Fibroblast of lung (primary cell): ENCODE measurements at regions not wholly inside any gene's neighbourhood (a gene's known extent, or its start where the extent isn't known, plus 50 kb on each side); places are given as distances from the start of the nearest gene placed in this dataset.

Source experiments
- EZH2 ChIP-seq: IDR thresholded peaks from 2 replicates; pipeline ENCODE4 v1.5.1; 2012; ENCODE audit warnings: low read length, control low read depth, mild to moderate bottlenecking; ENCODE audit errors: missing control alignments
- TF ChIP-seq, protein P1 (sequence below), 2 donors: IDR thresholded peaks in 1 of 2; conservative IDR thresholded peaks in 1 of 2; 1 replicate in 1 of 2; 2 replicates in 1 of 2; pipeline ENCODE4 v1.5.1; 2011 to 2012; ENCODE audit warnings: low read length in 2 of 2, control low read depth in 1 of 2, inconsistent platforms in 1 of 2, low read depth in 1 of 2, mild to moderate bottlenecking in 1 of 2

DNA sequence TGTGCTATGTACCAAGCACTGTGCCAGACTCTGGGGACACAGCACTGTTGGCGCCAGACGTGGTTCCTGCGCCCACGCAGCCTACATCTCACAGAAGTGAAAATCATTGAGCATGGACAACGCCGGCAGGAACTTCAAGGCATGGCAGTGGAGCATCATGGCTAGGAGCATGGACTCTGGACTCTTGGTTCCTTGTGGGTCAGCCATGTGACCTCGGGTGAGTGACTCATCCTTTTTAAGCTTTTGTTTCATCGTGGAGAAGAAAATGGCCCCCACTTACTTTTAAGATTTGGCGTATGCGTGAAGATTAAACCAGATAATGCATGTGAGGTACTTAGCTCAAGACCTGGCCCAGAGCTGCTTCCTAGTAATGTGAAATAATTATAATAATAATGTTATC lies 988.5 kb downstream of the UQCRFS1 start:
- TF ChIP-seq, protein P1, sequence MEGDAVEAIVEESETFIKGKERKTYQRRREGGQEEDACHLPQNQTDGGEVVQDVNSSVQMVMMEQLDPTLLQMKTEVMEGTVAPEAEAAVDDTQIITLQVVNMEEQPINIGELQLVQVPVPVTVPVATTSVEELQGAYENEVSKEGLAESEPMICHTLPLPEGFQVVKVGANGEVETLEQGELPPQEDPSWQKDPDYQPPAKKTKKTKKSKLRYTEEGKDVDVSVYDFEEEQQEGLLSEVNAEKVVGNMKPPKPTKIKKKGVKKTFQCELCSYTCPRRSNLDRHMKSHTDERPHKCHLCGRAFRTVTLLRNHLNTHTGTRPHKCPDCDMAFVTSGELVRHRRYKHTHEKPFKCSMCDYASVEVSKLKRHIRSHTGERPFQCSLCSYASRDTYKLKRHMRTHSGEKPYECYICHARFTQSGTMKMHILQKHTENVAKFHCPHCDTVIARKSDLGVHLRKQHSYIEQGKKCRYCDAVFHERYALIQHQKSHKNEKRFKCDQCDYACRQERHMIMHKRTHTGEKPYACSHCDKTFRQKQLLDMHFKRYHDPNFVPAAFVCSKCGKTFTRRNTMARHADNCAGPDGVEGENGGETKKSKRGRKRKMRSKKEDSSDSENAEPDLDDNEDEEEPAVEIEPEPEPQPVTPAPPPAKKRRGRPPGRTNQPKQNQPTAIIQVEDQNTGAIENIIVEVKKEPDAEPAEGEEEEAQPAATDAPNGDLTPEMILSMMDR (conservative IDR thresholded peaks at IDR 0.05 in 1 of 2, IDR thresholded peaks at IDR 0.05 in 1 of 2; ENCODE audit: low read depth in 1 of 2, low read length in 2 of 2) = no peak
- no peak for TF ChIP-seq EZH2
